HS-5 (cell line): ENCODE measurements at regions not wholly inside any gene's neighbourhood (a gene's known extent, or its start where the extent isn't known, plus 50 kb on each side); places are given as distances from the start of the nearest gene placed in this dataset.

ENCODE experiments used
- DNase-seq: peaks from one replicate; pipeline ENCODE4 v3.0.0-alpha.2; 2012; ENCODE audit warnings: low read depth

GRCh38 chr5:125393221-125393815 is 646.9 kb upstream of the ZNF608 start:
- DNase-seq: no peak

GRCh38 chr5:125394661-125395280 is 648.3 kb upstream of the ZNF608 start:
- no peak for DNase-seq

GRCh38 chr5:125396462-125396861 is 650.0 kb upstream of the ZNF608 start:
- DNase-seq: no peak

GRCh38 chr5:125398466-125398865 is 652.0 kb upstream of the ZNF608 start:
- no peak for DNase-seq

DNA sequence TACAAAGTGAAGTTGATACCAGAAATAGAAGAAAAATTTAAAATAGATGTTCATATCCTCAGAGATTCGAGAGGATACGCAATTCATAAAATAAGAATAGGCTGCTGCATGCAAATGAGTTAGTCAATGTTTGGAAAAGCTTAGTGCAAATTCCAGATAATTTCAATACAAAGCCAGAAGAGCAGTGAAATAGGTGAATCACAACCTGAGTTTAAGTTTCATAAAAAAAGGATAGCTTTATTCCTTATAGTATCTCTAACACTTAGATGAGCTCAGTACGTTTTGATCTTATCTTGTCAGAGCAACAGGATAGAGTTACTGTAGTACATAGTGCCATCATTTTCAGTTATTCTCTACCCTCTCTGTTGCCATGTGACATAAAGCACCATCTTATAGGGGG is 653.4 kb upstream of the ZNF608 start:
- DNase-seq: no peak

DNA sequence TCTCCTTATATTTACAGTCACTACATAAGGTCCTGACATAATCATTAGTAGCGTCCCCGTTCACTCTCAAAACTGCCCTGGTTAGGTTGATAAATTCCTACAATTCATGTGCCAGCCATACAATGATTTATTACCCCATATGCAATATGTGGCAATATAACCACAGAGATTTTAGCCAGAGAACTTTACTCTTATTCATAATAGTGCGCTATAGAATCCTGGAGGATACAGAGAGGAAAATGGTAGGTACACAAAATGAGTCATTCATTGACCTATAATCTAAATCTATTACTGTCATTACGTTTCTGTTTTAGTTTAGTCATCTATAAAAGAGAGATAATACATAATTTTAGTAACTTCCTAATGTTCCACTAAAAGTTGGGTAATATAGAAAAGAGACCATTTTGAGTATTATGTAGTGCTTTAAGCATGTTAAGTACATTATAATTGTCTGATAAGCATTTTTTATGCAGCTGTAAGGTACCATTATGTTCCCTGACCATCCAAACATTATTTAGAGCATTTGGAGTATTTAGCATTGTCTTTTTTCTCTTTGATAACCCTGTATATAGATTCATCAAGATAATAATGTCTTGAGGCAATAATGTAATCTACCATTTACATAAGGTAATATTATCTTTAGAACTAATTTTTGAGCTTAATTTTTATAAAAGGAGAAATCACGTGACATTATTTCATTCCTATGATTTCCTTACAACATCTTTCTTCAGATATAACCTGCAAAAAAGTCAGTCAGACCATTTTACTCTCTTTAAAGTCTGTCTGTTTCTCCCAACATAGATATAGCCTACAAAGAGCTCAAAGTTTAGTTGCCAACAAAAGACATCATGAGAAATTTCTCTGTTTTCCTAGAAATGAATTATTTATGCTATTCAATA is 655.5 kb upstream of the ZNF608 start:
- DNase-seq: no peak

- no peak for DNase-seq
Observed at GRCh38 chr5:125402787-125403186, 656.3 kb upstream of the ZNF608 start.

GRCh38 chr5:125404056-125404455 is 657.6 kb upstream of the ZNF608 start:
- DNase-seq: no peak

GRCh38 chr5:125408448-125409233 is 662.2 kb upstream of the ZNF608 start:
- DNase-seq: peak; percentile 89

GRCh38 chr5:125409234-125409860 is 662.9 kb upstream of the ZNF608 start:
- DNase-seq: no peak

GRCh38 chr5:125409861-125410536 is 663.6 kb upstream of the ZNF608 start:
- no peak for DNase-seq

DNA sequence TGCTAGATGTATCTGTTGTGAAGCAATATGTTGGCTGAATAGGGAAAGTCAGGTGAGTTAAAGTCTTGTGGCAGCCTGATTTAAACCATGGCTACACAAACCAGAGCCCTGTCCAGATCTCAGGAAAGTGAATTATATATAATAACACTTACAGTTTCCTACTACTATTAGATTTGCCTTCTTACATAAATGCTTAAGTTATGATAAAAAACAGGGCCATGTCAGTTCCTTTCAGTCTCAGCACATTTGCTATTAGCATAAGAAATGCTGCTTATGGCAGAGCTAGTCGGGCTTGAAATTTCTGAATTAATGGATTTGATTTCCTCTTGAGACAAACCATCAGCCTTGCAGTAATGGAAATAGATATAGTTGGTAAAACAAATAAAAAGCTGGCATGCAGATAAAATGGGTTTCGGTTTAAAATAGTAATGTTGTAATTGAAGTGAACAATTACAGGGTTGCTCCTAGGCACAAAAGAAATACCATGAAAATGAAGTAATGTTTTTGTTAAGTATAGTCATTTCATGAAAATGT is 664.2 kb upstream of the ZNF608 start:
- peak; percentile 42 for DNase-seq

DNA sequence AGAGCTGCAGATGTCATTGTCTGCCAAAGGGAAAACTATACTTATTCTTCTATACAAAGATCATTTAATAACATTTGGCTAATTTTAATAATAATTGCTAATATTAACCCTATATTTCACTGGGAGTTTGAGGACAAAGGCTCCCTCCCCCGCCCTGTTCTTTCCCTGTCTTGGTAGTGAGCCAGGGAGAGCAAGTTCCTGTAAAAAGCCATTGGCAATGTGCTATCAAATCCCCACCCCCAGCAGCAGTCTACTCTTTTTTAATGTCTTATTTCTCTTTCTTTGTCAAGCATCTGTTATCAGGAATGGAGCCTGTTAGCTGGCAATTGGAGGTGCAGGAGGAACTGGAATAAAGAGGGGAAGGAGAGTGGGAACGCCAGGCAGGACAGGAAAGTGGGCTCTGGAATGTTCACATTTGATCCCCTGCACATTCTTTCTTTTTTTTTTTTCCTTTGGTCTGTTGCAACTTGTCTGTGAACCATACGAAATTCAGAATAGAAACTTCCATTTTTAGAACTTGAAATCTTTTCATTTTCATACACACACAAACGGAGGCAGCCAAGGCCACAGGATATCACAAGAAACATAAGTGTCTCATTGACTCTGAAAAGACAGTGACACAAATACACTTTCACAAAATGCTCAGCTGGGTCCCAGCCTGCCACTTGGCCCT is 664.8 kb upstream of the ZNF608 start:
- DNase-seq: peak; percentile 23

- DNase-seq: no peak
Observed at GRCh38 chr5:125411744-125412560, 665.5 kb upstream of the ZNF608 start.

GRCh38 chr5:125412561-125413495 is 666.4 kb upstream of the ZNF608 start:
- no peak for DNase-seq

DNA sequence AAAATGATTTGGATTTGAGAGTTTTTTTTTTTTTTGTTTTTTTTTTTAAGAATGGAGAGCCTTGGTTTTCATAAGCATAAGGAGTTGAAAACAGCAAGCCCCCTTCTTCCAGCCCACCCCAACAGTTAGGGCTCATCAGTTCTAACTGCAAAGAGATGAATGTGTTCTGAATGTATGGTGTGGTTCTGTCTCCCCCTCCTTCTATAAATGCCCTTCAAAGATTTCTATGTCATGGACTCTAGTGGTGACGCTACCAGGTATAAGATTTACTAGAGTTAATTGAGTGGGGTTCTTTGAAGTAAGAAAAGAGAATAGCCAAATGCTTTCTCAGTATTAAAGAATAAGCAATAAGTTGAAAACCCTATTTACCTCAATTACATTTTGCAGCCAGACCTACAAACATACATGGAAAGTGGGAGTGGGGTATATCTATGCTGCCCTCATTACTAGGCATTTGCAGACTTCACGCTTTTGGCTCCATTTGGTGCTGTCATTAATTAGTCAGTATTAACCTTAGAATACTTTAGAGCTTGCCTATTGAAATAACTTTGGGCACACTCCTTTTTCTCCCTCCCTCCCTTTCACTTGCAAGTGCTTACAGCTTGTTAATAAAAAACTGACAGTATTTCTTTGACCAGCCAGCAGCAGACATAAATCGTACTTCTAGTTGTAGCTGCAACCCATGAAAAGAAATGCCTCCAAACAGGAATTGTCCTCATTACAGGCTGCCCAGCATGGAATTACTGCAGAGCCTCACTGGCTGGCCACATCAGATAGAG is 667.2 kb upstream of the ZNF608 start:
- DNase-seq: no peak

GRCh38 chr5:125415126-125415525 is 668.7 kb upstream of the ZNF608 start:
- no peak for DNase-seq

DNA sequence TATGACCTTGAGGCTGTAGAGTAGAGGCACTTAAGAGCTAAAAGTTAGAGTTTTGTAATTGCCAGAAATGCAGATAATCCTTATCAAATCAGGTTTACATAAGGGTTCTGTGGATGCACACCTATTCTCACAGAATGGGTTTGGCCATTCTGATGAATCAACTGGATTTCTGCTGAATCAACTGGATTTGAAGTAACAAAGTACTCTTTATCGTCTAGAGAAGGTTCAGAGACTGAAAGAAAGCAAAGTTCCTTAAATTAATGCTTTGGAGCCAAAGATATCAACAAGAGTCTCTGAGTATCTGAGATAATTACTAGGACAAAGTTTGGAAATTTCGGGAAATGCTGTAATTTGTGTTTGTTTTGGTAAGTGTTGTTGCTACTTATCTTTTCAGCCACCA is 669.6 kb upstream of the ZNF608 start:
- DNase-seq: no peak
